CD14-positive monocyte (primary cell): ENCODE measurements at regions not wholly inside any gene's neighbourhood (a gene's known extent, or its start where the extent isn't known, plus 50 kb on each side); places are given as distances from the start of the nearest gene placed in this dataset.

ENCODE experiments used
- DNase-seq, 3 donors: peaks; one replicate each; pipeline ENCODE4 v3.0.0-alpha.2; 2011 to 2022
- H2AFZ ChIP-seq: 2 replicates; pipeline ENCODE4 v1.6.0; 2012; ENCODE audit warnings: mild to moderate bottlenecking, low read depth, low read length, inconsistent platforms; ENCODE audit not compliant: insufficient read depth, poor library complexity, severe bottlenecking
- H3K27ac ChIP-seq, 2 donors: 1 replicate in 1 of 2; 2 replicates in 1 of 2; pipeline ENCODE4 v1.5.1; 2012 to 2013; ENCODE audit warnings: low read length in 2 of 2, control low read depth in 1 of 2, inconsistent platforms in 1 of 2, low read depth in 1 of 2, mild to moderate bottlenecking in 1 of 2
- H3K27me3 ChIP-seq, 2 donors: one replicate each; pipeline versions ENCODE4 v1.6.0 to v1.6.1; 2011 to 2013; ENCODE audit warnings: low read length in 2 of 2; ENCODE audit not compliant: control insufficient read depth in 2 of 2, insufficient read depth in 2 of 2
- H3K36me3 ChIP-seq, 2 donors: replicated peaks in 1 of 2; 1 replicate in 1 of 2; 2 replicates in 1 of 2; pipeline versions ENCODE4 v1.5.1 to v1.6.1; 2012 to 2013; ENCODE audit warnings: low read length in 2 of 2, control low read depth in 1 of 2, inconsistent platforms in 1 of 2, mild to moderate bottlenecking in 1 of 2; ENCODE audit not compliant: insufficient read depth in 2 of 2, control insufficient read depth in 1 of 2
- H3K4me1 ChIP-seq, 2 donors: 1 replicate in 1 of 2; 2 replicates in 1 of 2; pipeline versions ENCODE4 v1.5.1 to v1.6.1; 2012 to 2013; ENCODE audit warnings: low read length in 2 of 2, control low read depth in 1 of 2, inconsistent platforms in 1 of 2, mild to moderate bottlenecking in 1 of 2, moderate library complexity in 1 of 2; ENCODE audit not compliant: insufficient read depth in 2 of 2, control insufficient read depth in 1 of 2
- H3K4me2 ChIP-seq: replicated peaks from 2 replicates; pipeline ENCODE3; 2012; ENCODE audit warnings: low read length, moderate library complexity, mild to moderate bottlenecking; ENCODE audit not compliant: poor library complexity, severe bottlenecking; ENCODE audit errors: extremely low read depth
- H3K4me3 ChIP-seq, 3 experiments: fragments of 200-600 bp in 1 of 3; sonication (generic) in 1 of 3; replicated peaks in 1 of 3; 1 replicate in 2 of 3; 2 replicates in 1 of 3; pipeline ENCODE4 v1.5.1; 2011 to 2013; ENCODE audit warnings: low read length in 3 of 3, mild to moderate bottlenecking in 3 of 3, control low read depth in 2 of 3, low read depth in 2 of 3, inconsistent platforms in 1 of 3, moderate library complexity in 1 of 3
- H3K79me2 ChIP-seq: 2 replicates; pipeline ENCODE4 v1.6.0; 2012; ENCODE audit warnings: mild to moderate bottlenecking, control low read depth, inconsistent platforms, low read length, moderate library complexity; ENCODE audit not compliant: insufficient read depth
- H3K9ac ChIP-seq: 2 replicates; pipeline ENCODE4 v1.6.0; 2017; ENCODE audit warnings: low read length, mild to moderate bottlenecking; ENCODE audit not compliant: insufficient read depth, poor library complexity, severe bottlenecking
- H3K9me3 ChIP-seq, 2 donors: replicated peaks in 1 of 2; 1 replicate in 1 of 2; 2 replicates in 1 of 2; pipeline versions ENCODE4 v1.5.1 to v1.6.1; 2012 to 2013; ENCODE audit warnings: low read length in 2 of 2, control low read depth in 1 of 2; ENCODE audit not compliant: control insufficient read depth in 1 of 2, insufficient read depth in 1 of 2
- H4K20me1 ChIP-seq: 2 replicates; pipeline ENCODE4 v1.6.0; 2012; ENCODE audit warnings: mild to moderate bottlenecking, low read length, control low read depth, moderate library complexity; ENCODE audit not compliant: insufficient read depth
- H3K27ac Mint-ChIP-seq, 7 donors: one replicate each; pipeline ENCODE4 v1.8.0; 2020; ENCODE audit warnings: mild to moderate bottlenecking in 7 of 7, mixed read lengths in 7 of 7, moderate library complexity in 6 of 7, inconsistent platforms in 2 of 7
- H3K27me3 Mint-ChIP-seq, 3 donors: one replicate each; pipeline ENCODE4 v1.8.0; 2021 to 2022; ENCODE audit warnings: low read depth in 3 of 3, mild to moderate bottlenecking in 3 of 3, mixed read lengths in 3 of 3, moderate library complexity in 3 of 3, inconsistent platforms in 1 of 3
- H3K36me3 Mint-ChIP-seq, 2 donors: one replicate each; pipeline ENCODE4 v1.8.0; 2020; ENCODE audit warnings: mixed read lengths in 2 of 2, inconsistent platforms in 1 of 2, mild to moderate bottlenecking in 1 of 2
- H3K4me1 Mint-ChIP-seq: one replicate; pipeline ENCODE4 v1.8.0; 2020; ENCODE audit warnings: mild to moderate bottlenecking, mixed read lengths
- H3K4me3 Mint-ChIP-seq, 2 donors: one replicate each; pipeline ENCODE4 v1.8.0; 2020; ENCODE audit warnings: mild to moderate bottlenecking in 2 of 2, mixed read lengths in 2 of 2, moderate library complexity in 1 of 2
- H3K9me3 Mint-ChIP-seq, 7 donors: one replicate each; pipeline ENCODE4 v1.8.0; 2020 to 2022; ENCODE audit warnings: mixed read lengths in 7 of 7, mild to moderate bottlenecking in 6 of 7, moderate library complexity in 6 of 7, inconsistent platforms in 2 of 7
- WGBS: methylation state at CpG from one replicate; pipeline ENCODE4 v1.1.5; 2013; ENCODE audit warnings: missing lambda C conversion rate; ENCODE audit not compliant: insufficient coverage; 5-methylcytosine and 5-hydroxymethylcytosine counted together
- intact Hi-C, 2 donors: fragments of 100-400 bp; cut with micrococcal nuclease; formaldehyde crosslinking; loops; one replicate each; pipeline versions ENCODE4 v1.15.0 to v1.15.1; 2023
- TF ChIP-seq, protein P1 (sequence below): fragments of 200-600 bp; IDR thresholded peaks from one replicate; pipeline ENCODE4 v1.8.0; 2022; ENCODE audit warnings: antibody characterized with exemption, mild to moderate bottlenecking

DNA sequence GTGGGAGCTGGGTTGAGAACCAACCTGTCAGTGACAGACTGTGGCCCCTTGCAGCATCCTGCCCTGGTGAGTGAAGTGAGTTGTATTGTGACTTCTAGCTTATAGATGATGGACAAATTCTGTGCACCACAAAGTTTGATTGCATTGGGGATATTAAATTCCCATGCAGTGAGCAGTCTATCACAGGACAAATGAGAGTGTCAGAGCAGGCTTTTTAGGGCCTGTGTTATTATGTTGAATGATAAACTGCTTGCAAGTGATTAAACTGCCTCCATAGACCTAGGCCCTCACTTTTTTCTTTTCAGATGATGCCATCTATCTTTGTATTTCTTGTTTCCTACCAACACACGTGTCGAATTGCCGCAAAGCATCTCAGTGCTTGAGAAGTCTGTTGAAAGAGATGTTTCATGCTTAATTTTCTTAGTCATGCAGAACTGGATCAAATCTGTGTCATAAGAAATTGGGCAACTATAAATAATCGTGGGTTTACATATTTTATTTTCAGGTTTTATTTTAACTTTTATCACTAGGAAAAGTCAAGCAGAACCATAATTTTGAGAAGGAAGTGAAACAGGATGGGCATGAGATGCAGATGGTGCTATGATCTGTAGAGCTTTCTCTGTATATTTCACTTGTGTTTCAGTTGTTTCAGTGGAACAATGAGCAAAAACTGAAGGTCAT is 199.2 kb downstream of the S1PR1 start:
- no peak overlapping the region for H3K27ac ChIP-seq
- H3K9me3 ChIP-seq: no peaks in the 10 kb centered on the region
- no peaks in the 10 kb centered on the region for H4K20me1 ChIP-seq
- no peaks in the 10 kb centered on the region for H3K79me2 ChIP-seq
- H2AFZ ChIP-seq: no peak overlapping the region
- intact Hi-C loops: no loop called here
- H3K27me3 ChIP-seq: no peaks in the 10 kb centered on the region
- H3K9me3 Mint-ChIP-seq: peaks cover 0 to 3% (median 0%) of the 10 kb centered on the region in 7 donors
- H3K27ac Mint-ChIP-seq: no peak overlapping the region
- no peak overlapping the region for H3K4me3 Mint-ChIP-seq
- H3K36me3 ChIP-seq: no peaks in the 10 kb centered on the region
- no peak overlapping the region for H3K9ac ChIP-seq
- no peak overlapping the region for H3K4me3 ChIP-seq
- H3K4me2 ChIP-seq: no peak overlapping the region
- H3K4me1 ChIP-seq: no peaks in the 10 kb centered on the region
- TF ChIP-seq, protein P1, sequence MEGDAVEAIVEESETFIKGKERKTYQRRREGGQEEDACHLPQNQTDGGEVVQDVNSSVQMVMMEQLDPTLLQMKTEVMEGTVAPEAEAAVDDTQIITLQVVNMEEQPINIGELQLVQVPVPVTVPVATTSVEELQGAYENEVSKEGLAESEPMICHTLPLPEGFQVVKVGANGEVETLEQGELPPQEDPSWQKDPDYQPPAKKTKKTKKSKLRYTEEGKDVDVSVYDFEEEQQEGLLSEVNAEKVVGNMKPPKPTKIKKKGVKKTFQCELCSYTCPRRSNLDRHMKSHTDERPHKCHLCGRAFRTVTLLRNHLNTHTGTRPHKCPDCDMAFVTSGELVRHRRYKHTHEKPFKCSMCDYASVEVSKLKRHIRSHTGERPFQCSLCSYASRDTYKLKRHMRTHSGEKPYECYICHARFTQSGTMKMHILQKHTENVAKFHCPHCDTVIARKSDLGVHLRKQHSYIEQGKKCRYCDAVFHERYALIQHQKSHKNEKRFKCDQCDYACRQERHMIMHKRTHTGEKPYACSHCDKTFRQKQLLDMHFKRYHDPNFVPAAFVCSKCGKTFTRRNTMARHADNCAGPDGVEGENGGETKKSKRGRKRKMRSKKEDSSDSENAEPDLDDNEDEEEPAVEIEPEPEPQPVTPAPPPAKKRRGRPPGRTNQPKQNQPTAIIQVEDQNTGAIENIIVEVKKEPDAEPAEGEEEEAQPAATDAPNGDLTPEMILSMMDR: no peak
- peaks cover 1 to 6% (median 3%) of the 10 kb centered on the region in 3 donors for H3K27me3 Mint-ChIP-seq
- H3K4me1 Mint-ChIP-seq: no peaks in the 10 kb centered on the region
- DNase-seq: no peak
- H3K36me3 Mint-ChIP-seq: no peaks in the 10 kb centered on the region
- WGBS: no CpG with 5 or more reads among the region's 4 CpGs

DNA sequence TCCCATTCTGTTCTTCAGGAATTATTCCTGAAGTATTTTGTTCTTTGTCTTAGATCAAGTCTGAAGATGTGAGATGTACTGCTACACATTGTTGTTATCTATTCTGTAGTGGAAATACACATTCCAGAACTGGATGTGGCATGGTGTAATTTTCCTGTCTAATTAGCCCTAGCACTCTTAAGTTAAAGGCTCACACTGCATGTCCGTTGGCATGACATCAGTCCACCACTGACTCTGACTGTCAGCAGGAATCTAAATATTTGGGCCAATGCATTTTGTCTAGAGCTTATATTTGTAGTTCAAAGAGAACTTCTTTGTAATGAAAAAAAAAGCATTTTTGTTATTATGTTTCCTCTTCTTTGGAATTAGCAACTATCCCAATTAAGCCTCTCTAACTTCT is 201.0 kb downstream of the S1PR1 start:
- no peaks in the 10 kb centered on the region for H3K79me2 ChIP-seq
- no peak overlapping the region for H2AFZ ChIP-seq
- Mint-ChIP-seq H3K27me3 (peaks cover 1 to 6% (median 5%) of the 10 kb centered on the region in 3 donors), H3K4me3 (no peak overlapping the region), H3K36me3 (no peaks in the 10 kb centered on the region), H3K4me1 (no peaks in the 10 kb centered on the region), H3K9me3 (peaks cover 0 to 2% (median 0%) of the 10 kb centered on the region in 7 donors), H3K27ac (no peak overlapping the region)
- no peak overlapping the region for H3K27ac ChIP-seq
- no peak for DNase-seq
- H3K36me3 ChIP-seq: no peaks in the 10 kb centered on the region
- H3K27me3 ChIP-seq: no peaks in the 10 kb centered on the region
- no peaks in the 10 kb centered on the region for H3K9me3 ChIP-seq
- no peak overlapping the region for H3K9ac ChIP-seq
- intact Hi-C loops: no loop called here
- H3K4me2 ChIP-seq: no peak overlapping the region
- TF ChIP-seq, protein P1: no peak
- H3K4me3 ChIP-seq: no peak overlapping the region
- 83% methylated on average over 1 of the region's 1 CpG for WGBS
- H3K4me1 ChIP-seq: no peaks in the 10 kb centered on the region
- H4K20me1 ChIP-seq: no peaks in the 10 kb centered on the region
